ENCODE measurements at regions not wholly inside any gene's neighbourhood (a gene's known extent, or its start where the extent isn't known, plus 50 kb on each side); places are given as distances from the start of the nearest gene placed in this dataset.

- TF ChIP-seq EZH2 (IDR thresholded peaks at IDR 0.05; ENCODE audit: borderline replicate concordance, insufficient read depth, low read depth, low read length, poor library complexity, severe bottlenecking) (no peak), CTCF (IDR thresholded peaks at IDR 0.05) (no peak)
- Mint-ChIP-seq H3K27ac (no peak overlapping the region), H3K27me3 (no peaks in the 10 kb centered on the region), H3K4me1 (no peaks in the 10 kb centered on the region), H3K4me3 (no peak overlapping the region), H3K9me3 (ENCODE audit: insufficient read depth) (no peaks in the 10 kb centered on the region)
- no CpG with 5 or more reads among the region's 2 CpGs for WGBS (ENCODE audit: insufficient coverage)
- no peaks in the 10 kb centered on the region for H3K79me2 ChIP-seq (ENCODE audit: control insufficient read depth, insufficient read depth, low read length)
- no peak overlapping the region for H3K9ac ChIP-seq (ENCODE audit: low read length)
- no peaks in the 10 kb centered on the region for H3K36me3 ChIP-seq (replicated peaks in 1 of 2; ENCODE audit: control extremely low read depth in 1 of 2, control insufficient read depth in 1 of 2, extremely low read depth in 1 of 2, insufficient read depth in 2 of 2, low read length in 1 of 2)
- DNase-seq: no peak
- no peak overlapping the region for H3K4me2 ChIP-seq (replicated peaks; ENCODE audit: low read depth, low read length, poor library complexity, severe bottlenecking)
- intact Hi-C loops (cut with micrococcal nuclease): no loop called here
- H3K27me3 ChIP-seq (replicated peaks in 1 of 4; ENCODE audit: control extremely low read depth in 1 of 4, control insufficient read depth in 3 of 4, insufficient read depth in 4 of 4, low read length in 3 of 4): no peaks in the 10 kb centered on the region
- no peak for ATAC-seq (ENCODE audit: low read depth)
- peaks cover 0 to 4% (median 0%) of the 10 kb centered on the region in 3 donors for H3K9me3 ChIP-seq (ENCODE audit: control extremely low read depth in 1 of 3, control insufficient read depth in 2 of 3, insufficient read depth in 1 of 3, low read length in 2 of 3)
- CTCF ChIA-PET: no interaction called here
- H2AFZ ChIP-seq (ENCODE audit: insufficient read depth, low read depth, low read length, poor library complexity, severe bottlenecking): no peak overlapping the region
- no peak overlapping the region for H3K27ac ChIP-seq (ENCODE audit: low read length in 2 of 2)
- no peaks in the 10 kb centered on the region for H3K4me1 ChIP-seq (ENCODE audit: control insufficient read depth in 2 of 2, insufficient read depth in 2 of 2, low read length in 2 of 2)
- POLR2A ChIA-PET: no interaction called here
- no peak overlapping the region for H3K4me3 ChIP-seq (ENCODE audit: control extremely low read depth in 1 of 5, extremely low read depth in 1 of 5, insufficient read depth in 1 of 5, low read depth in 2 of 5, low read length in 4 of 5)
- H4K20me1 ChIP-seq (ENCODE audit: control insufficient read depth, insufficient read depth, low read length, poor library complexity, severe bottlenecking): no peaks in the 10 kb centered on the region
Measured at GRCh38 chr2:147683380-147683779, 161.4 kb upstream of the ACVR2A start.

GRCh38 chr2:147681093-147681492, 163.7 kb upstream of the ACVR2A start:
- Mint-ChIP-seq H3K27me3 (no peaks in the 10 kb centered on the region), H3K27ac (no peak overlapping the region), H3K4me1 (no peaks in the 10 kb centered on the region), H3K9me3 (ENCODE audit: insufficient read depth) (no peaks in the 10 kb centered on the region), H3K4me3 (no peak overlapping the region)
- H3K27me3 ChIP-seq (replicated peaks in 1 of 4; ENCODE audit: control extremely low read depth in 1 of 4, control insufficient read depth in 3 of 4, insufficient read depth in 4 of 4, low read length in 3 of 4): no peaks in the 10 kb centered on the region
- TF ChIP-seq CTCF (IDR thresholded peaks at IDR 0.05) (no peak), EZH2 (IDR thresholded peaks at IDR 0.05; ENCODE audit: borderline replicate concordance, insufficient read depth, low read depth, low read length, poor library complexity, severe bottlenecking) (no peak)
- ATAC-seq (ENCODE audit: low read depth) (no peak), DNase-seq (no peak)
- H3K4me3 ChIP-seq (ENCODE audit: control extremely low read depth in 1 of 5, extremely low read depth in 1 of 5, insufficient read depth in 1 of 5, low read depth in 2 of 5, low read length in 4 of 5): no peak overlapping the region
- H3K36me3 ChIP-seq (replicated peaks in 1 of 2; ENCODE audit: control extremely low read depth in 1 of 2, control insufficient read depth in 1 of 2, extremely low read depth in 1 of 2, insufficient read depth in 2 of 2, low read length in 1 of 2): no peaks in the 10 kb centered on the region
- no peak overlapping the region for H3K4me2 ChIP-seq (replicated peaks; ENCODE audit: low read depth, low read length, poor library complexity, severe bottlenecking)
- no peak overlapping the region for H2AFZ ChIP-seq (ENCODE audit: insufficient read depth, low read depth, low read length, poor library complexity, severe bottlenecking)
- H3K4me1 ChIP-seq (ENCODE audit: control insufficient read depth in 2 of 2, insufficient read depth in 2 of 2, low read length in 2 of 2): no peaks in the 10 kb centered on the region
- ChIA-PET POLR2A (no interaction called here), CTCF (no interaction called here)
- no peaks in the 10 kb centered on the region for H3K79me2 ChIP-seq (ENCODE audit: control insufficient read depth, insufficient read depth, low read length)
- H4K20me1 ChIP-seq (ENCODE audit: control insufficient read depth, insufficient read depth, low read length, poor library complexity, severe bottlenecking): no peaks in the 10 kb centered on the region
- H3K9me3 ChIP-seq (ENCODE audit: control extremely low read depth in 1 of 3, control insufficient read depth in 2 of 3, insufficient read depth in 1 of 3, low read length in 2 of 3): peaks cover 0 to under 1% (median 0%) of the 10 kb centered on the region in 3 donors
- H3K27ac ChIP-seq (ENCODE audit: low read length in 2 of 2): no peak overlapping the region
- intact Hi-C loops (cut with micrococcal nuclease): no loop called here
- no peak overlapping the region for H3K9ac ChIP-seq (ENCODE audit: low read length)
